ENCODE measurements at regions not wholly inside any gene's neighbourhood (a gene's known extent, or its start where the extent isn't known, plus 50 kb on each side); places are given as distances from the start of the nearest gene placed in this dataset.

DNA sequence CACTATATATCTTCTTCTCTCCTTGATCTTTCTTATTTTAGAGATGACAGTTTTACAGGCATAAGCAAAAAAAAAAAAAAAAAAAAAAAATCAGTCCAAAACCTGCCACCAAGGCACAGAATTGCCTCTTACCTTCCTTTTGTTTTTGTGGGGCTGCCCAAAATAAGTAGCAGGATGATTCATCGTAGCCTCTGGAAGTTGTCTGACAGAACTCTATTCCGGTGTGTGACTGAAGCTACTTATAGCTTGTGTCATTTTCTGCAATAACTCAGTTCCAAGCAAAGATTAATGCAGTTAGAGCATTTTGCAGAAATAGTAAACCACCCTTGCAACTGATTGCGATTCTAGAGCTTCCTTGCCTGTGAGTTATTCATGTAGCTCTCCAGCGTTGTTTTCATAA, 186.8 kb downstream of the KIF2B start:
- TF ChIP-seq, protein P1, sequence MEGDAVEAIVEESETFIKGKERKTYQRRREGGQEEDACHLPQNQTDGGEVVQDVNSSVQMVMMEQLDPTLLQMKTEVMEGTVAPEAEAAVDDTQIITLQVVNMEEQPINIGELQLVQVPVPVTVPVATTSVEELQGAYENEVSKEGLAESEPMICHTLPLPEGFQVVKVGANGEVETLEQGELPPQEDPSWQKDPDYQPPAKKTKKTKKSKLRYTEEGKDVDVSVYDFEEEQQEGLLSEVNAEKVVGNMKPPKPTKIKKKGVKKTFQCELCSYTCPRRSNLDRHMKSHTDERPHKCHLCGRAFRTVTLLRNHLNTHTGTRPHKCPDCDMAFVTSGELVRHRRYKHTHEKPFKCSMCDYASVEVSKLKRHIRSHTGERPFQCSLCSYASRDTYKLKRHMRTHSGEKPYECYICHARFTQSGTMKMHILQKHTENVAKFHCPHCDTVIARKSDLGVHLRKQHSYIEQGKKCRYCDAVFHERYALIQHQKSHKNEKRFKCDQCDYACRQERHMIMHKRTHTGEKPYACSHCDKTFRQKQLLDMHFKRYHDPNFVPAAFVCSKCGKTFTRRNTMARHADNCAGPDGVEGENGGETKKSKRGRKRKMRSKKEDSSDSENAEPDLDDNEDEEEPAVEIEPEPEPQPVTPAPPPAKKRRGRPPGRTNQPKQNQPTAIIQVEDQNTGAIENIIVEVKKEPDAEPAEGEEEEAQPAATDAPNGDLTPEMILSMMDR (IDR thresholded peaks at IDR 0.05): no peak
- TF ChIP-seq POLR2A (IDR thresholded peaks at IDR 0.05): no peak
